Hepatic stellate cell (primary cell): ENCODE measurements at regions not wholly inside any gene's neighbourhood (a gene's known extent, or its start where the extent isn't known, plus 50 kb on each side); places are given as distances from the start of the nearest gene placed in this dataset.
"Not testable (repeated sequence)": the region's sequence is repeated elsewhere in the genome, so short reads cannot be mapped to it uniquely, and the experiment has no call there.

ENCODE experiments used
- DNase-seq: peaks from one replicate; pipeline ENCODE4 v3.0.0; 2011; ENCODE audit warnings: low spot score

DNA sequence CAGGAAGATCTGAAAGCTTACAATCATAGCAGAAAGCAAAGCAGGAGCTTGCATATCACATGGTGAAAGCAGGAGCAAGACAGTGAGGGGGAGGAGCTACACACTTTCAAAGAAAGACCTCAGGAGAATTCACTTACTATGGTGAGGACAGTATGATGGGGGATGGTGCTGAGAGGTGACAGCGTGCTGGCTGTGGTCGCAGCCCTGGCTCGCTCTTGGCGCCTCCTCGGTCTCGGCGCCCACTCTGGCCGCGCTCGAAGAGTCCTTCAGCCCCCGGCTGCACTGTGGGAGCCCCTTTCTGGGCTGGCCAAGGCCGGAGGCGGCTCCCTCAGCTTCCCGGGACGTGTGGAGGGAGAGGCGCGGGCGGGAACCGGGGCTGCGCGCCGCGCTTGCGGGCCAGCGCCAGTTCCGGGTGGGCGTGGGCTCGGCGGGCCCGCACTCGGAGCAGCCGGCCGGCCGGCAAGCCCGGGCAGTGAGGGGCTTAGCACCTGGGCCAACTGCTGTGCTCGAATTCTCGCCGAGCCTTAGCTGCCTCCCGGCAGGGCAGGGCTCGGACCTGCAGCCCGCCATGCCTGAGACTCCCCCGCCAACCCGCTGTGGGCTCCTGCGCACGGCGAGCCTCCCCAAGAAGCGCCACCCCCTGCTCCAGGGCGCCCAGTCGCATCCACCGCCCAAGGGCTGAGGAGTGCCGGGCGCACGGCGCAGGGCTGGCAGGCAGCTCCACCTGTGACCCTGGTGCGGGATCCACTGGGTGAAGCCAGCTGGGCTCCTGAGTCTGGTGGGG, 131.9 kb upstream of the SPATS2L start:
- no peak for DNase-seq

DNA sequence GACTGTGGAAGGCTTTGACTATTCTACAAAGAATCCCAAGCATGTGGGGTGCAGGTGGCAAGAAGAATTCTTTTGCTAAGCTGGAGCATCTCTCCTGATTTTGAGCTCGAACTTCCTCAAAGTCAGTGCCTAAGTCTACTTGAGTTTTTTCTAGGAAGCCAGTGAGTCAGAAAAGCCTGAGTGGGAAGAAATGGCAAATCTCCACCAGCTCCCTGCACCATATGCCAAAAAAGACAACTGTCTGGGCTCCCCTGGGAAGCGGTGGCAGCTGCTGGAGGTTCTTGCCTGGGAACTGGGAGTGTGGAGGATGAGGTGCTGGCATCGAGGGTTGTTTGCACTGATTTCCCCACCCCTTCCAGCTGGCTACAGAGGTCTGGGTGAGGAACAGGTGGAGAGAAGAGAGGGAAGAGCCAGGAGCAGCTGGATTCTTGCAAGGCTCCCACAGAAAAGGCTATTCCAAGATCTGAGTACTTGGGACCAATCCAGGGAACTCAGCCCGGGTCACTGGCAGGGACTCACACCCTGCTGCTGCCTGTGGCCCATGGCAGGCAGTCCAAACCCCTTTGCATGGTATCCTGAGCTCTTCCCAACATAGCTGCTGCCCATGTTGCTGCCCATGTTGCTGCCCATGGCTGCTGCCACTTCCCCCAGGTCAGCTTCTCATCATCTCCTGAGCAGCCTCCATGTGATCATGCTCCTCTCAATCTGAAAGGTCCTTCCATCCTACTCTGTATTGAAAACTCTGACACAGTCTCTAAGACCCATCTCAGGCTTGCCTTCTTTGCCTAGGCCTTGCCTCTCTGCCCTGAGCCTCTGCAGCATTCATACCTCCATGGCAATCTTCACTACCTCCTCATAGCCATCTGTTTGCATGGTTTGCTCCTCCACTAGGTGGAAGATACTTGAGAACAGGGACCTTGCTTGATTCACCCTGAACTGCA, 128.3 kb upstream of the SPATS2L start:
- no peak for DNase-seq

DNA sequence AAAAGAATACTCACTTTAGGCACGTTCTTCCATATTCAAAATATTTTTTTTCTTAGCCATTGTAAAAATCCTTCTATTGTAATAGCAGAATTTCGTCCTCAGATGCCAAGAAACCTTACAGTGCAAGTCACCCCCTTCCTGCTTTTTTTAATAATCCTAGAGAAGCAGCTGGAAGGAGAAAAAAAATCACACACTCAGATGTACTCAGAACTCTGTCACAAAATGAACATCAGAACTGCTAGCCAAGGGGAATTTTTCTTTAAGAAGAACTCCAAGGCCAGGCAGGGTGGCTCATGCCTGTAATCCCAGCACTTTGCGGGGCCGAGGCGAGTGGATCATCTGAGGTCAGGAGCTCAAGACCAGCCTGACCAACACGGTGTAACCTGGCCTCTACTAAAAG, 127.3 kb upstream of the SPATS2L start:
- DNase-seq, result no peak

DNA sequence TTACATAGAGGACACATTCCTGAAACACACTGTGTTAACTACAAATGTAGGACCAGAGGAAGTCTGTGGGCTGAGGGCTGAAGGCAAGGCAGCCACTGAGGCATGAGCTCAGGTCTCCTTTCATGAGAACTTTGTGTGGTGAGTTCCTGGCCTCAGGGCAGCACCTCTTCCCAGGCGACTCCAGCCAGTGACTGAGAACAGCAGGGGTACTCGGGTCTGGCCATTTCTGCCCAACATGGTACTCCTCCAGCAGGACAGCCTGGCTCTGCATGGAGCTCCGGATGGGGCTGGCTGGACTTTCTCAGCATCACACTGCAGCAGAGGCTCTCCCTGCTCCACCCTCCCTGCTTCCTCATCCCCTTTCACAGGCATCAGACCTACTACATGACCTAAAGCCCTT, 125.5 kb upstream of the SPATS2L start:
- DNase-seq, result no peak

DNA sequence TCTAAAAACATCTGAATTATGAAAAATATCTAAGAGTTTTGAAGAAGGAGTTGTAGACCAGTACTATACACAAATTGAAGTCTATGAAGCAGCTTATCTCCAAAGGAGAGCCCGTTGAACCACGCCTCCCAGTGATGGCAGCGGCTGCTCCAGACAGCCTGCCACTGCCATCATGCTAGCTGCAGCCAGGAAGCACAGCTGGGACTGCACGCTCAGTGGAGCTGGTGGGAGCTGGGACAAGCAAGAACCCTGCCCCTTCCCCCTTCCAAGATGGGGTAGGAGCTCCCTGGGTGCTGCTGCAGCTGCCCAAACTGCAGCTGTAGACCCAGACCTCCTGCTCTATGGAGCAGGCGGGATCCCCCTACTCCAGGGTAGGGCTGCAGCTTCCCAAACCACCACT, 124.7 kb upstream of the SPATS2L start:
- DNase-seq, result no peak

DNA sequence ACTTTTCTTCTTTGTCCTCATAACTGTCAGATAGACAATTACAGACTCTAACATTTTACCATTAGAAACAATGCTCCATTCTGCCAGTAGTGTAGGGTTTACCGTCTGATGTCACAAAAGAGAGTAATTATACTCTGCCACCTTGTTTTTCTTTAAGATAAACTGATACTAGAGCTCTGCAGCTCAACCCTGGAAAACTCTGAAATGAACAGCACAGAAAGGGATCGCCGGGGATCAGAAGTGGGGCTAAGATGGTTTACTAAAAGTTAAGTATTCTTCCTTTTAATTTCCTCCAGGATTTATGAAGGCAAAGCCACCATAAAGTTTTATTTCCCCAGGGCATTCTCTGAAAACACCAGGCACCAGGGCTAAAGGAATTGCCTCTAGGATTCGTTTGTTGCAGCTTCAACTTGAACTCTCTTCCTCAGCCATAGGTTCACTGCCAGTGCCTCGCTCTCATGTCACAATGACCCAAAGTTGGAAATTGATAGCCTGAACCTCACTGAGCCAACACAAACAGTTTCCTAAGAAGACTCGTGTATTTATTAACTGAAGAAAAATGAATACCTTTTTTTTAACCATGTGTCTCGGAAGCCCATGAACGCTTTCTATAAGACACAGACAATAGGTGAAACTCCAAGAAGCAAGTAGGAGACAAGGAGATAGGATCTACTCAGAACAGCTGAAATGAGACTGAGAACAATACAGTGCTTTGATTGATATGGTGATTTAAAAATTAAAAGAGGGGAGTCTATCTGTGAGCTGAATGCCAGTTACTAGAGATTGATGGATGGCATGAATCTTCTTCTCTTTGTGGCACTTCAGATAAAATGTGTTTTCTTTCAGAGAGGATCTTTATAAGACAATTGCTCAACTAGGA, 121.5 kb upstream of the SPATS2L start:
- no peak for DNase-seq

DNA sequence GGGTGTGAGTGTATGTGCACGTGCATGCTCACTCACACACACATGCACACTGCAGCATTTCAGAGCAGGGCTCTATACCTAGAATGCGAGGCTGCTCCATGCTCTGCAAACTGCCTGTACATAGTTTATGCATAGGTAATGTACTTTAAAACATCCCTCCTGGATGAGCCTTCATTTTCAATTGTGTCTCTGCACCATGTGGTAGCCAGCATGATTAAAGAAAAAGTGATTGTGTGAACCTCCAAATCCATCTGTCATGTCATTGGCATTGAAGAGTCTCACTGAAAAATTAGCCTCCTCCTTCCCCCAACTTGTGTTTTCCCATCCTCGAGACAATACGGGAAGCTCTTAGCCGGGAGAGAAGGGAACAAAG, 120.9 kb upstream of the SPATS2L start:
- DNase-seq, result no peak

DNA sequence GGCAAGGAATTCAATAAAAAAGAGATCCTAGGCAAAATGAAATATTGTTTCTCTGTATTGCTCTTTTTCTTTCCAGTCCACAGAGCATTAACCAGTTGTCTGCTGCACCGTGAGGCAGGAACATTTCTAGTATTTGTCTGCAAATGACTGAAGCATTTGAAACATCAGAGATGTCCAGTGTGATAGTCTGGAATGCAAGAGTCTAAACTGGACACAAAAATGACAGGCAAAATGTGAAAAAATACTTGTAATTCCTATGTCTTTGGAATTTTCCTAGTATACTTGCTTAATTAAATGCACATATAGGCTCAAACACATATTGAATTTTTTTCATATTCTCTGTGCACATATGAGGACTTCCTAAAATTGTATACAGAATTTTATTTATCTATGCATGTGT, 120.5 kb upstream of the SPATS2L start:
- no peak for DNase-seq

DNA sequence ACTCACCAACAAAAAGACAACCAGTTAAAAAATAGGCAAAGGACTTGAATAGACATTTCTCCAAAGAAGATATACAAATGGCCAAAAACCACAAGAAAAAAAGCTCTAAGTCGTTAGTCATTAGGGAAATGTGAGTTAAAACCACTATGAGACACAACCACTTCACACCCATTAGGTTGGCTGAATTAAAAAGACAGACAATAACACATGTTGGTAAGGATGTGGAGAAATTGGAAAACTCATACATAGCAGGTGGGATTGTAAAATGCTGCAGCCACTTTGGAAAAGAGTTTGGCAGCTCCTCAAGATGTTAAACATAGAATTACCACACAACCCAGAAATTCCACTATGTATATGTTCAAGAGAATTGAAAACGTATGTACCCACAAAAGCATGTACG, 117.6 kb upstream of the SPATS2L start:
- DNase-seq, result no peak

DNA sequence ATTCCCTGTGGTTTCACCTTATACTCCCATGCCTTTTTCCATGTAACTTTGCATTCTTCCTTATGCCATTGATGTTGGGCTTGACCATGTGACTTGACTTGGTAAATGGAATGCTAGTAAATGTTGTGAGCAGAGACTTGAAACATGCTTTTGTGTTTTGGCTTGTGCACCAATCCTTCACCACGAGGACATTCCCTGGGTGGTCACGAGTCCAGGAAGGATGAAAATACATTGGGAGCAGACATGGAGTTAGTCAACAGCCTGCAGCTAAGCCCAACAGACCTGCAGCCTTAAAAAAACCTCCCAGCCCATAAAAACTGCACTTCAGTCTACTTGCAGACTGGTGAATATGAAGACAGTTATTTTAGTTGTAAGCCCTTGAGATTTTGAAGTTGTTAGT, 116.5 kb upstream of the SPATS2L start:
- DNase-seq, result no peak

DNA sequence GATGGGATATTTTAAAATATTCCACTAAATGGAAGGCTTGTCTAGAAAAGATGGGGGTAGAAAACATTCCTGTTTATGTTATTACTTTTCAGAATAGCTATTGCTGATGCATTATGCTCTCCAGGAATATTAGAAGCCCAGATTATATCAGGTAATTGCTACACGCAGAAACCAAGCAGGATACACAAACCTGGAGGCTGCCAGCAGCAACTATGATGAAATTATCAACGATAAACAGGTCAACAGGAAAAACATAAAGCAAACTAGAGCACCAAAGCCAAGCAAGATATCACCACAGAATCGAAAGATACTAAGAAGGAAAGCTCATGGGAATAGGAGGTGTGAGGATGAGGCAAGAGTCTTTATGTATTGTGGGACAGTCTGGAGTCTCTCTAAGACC, 113.2 kb upstream of the SPATS2L start:
- DNase-seq, result no peak

DNA sequence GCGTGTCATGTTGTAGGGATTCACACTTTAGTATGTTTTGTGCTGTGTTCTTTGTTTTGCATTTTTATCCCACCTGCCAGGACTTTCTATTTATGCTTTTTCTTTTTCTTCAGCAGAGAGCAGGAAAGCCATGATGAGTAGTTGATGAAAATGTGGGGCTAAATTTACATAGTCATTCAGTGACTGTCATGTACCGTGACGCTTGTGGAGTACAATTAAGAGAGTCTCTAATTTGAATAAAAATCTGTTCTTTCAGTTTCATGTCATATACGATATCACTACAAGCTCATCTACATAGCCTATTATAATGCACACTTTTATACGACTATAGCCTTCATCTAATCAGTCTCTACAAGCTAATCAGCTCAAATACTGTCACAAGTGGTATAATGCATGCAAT, 112.7 kb upstream of the SPATS2L start:
- DNase-seq, result no peak

DNA sequence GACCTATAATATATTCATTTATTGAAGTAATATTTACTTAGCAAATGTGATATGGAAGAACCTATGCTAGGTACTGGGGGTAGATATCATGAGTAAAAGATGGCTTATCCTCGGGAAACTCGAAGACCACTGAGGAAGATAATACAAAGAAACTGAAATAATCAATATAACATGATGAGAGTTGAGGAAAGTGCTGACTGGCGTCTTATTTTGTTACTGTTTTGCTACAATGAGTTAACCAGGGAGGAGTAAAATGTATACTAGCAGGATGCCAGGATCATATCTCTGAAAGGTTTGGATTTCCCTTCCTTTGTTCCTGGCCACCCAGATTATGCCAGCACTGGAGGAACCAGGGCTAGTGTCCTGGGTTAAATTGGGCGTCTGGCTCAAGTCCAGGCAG, 111.7 kb upstream of the SPATS2L start:
- DNase-seq, result no peak

DNA sequence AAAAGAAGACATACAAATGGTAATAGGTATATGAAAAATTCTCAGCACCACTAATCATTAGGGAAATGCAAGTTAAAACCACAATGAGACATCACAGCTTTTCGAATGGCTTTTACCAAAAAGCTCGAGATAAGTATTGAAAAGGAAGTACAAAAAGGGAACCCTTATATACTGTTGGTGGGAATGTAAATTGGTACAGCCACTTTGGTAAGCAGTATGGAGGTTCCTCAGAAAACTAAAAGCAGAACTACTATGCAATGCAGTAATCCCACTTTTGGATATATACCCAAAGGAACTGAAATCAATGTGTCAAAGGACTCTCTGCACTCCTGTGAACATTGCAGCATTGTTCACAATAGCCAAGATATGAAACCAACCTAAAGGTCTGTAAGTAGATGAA, 107.5 kb upstream of the SPATS2L start:
- DNase-seq, result no peak

DNA sequence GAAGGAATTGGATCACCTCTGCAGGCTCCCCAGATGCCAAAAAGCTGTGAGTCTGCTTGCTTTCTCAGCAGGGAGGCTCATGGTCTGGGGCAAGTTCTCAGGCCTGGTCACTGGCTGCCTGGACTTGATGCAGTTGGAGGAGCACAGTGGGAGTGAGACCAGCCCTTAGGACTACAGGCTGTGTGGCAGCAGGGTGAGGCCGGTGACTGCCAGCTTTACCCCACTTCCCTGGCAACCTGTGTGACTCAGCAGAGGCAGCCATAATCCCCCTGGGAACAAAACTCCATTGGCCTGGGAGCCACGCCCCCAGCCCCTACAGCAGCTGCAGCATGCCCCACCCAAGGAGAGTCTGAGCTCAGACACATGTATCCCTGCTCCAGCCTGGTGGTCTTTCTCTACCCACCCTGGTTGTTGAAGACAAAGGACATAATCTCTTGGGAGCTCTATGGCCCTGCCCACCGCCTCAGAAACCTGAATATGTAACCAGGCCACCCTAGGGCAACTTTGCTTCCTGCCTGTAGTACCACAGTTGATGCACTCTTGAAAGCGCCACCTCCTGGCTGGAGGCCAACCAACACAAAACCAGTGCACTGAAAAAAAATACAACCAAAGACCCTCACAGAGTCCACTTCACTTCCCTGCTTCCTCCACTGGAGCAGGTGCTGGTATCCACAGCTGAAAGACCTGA, 106.8 kb upstream of the SPATS2L start:
- DNase-seq, result no peak

DNA sequence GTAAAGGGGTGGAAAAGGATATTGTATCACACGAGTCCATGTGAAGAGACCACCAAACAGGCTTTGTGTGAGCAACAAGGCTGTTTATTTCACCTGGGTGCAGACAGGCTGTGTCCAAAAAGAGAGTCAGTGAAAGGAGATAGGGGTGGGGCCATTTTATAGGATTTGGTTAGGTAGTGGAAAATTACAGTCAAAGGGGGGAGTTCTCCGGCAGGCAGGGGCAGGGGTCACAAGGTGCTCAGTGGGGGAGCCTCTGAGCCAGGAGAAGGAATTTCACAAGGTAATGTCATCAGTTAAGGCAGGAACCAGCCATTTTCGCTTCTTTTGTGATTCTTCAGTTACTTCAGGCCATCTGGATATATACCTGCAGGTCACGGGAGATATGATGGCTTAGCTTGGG, 104.7 kb upstream of the SPATS2L start:
- not testable (repeated sequence) for DNase-seq

DNA sequence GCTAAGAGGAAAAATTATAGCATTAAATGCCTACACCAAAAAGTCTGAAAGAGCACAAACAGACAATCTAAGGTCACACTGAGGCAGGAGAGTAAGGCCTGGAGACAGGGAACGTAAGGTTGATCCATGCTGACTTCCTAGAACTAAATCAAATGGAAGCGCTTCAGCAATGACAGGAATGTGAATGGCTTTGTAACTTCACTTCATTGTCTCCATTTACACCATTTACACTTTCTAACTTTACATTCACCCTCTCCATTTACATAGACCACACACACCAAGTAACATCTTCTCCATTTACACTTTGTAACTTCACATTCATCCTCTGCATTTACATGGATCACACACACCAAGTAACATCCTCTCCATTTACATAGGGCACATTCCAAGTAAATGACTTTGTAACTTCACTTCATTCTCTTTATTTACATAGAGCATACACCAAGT, 103.1 kb upstream of the SPATS2L start:
- DNase-seq, result no peak

DNA sequence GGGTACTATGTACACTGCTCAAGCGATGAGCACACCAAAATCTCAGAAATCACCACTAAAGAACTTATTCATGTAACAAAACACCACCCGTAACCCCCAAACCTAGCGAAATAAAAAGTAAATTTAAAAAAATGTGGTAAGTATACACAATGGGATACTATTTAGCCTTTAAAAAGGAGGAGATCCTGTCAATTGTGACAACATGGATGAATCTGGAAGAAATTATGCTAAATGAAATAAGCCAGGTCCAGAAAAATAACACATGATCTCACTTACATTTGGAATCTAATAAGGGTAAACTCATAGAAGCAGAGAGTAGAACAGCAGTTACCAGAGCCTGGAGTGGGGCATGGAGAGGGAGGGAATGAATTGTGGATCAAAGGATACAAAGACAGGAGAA, 98.5 kb upstream of the SPATS2L start:
- no peak for DNase-seq

DNA sequence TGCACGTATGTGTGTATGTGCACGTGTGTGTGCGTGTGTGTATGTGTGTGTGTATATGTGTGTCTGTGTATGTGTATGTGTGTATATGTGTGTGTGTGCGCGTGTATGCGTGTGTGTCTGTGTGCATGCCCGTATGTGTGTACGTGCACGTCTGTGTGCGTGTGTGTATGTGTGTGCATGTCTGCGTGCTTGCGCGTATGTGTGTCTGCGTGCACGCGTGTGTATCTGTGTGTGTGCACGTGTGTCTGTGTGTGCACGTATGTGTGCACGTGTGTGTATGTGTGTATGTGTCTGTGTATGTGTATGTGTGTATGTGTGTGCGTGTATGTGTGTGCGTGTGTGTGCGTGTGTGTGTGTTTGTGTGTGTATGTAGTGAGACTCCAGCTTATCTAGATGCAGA, 97.5 kb upstream of the SPATS2L start:
- DNase-seq, result no peak

DNA sequence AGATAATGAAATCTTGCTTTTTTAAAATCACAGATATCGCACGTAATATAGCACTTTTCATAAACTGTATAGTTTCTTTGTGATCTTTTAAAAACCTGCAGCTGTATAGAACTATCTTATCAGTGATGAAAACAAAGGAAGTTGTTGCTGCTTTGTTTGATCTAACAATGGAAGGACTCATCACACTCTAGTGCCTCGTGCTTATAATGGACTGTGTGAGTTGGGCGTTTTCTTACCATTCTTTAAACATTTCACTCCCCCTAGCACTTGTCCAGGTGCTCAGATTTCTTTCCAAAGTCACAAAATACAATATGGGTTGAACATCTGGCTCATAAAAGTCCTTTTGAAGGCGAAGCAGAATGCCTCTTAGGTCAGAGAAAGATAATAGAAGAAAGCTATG, 94.8 kb upstream of the SPATS2L start:
- no peak for DNase-seq

DNA sequence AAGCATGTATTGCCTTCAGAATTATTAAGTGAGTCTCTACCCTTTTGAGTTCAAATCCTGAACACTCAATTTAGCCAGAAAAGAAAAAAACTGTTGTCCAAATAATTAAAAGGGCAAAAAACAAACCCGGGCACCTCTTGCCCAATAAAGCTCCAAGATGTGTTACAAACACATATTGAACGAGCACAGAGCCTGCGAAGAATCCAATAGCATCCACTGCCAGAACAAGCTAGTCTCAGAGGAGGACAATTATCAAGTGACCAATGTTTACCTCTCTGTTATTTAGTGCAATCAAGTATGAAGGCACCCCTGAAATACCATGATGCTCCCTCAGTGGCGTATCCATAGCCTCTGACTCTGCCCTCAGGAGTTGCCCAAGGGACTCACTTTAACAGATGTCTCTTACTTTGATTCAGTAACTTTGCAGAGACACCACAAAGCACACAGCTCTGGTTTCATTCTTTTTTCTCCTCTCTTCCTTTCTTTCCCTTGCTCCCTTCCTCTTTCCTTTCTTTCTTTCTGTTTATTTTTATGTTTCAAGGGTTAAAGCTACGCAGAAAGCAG, 93.5 kb upstream of the SPATS2L start:
- no peak for DNase-seq
